NB4 (cell line): ENCODE measurements at regions not wholly inside any gene's neighbourhood (a gene's known extent, or its start where the extent isn't known, plus 50 kb on each side); places are given as distances from the start of the nearest gene placed in this dataset.

Experiments used
- CTCF ChIP-seq: IDR thresholded peaks from one replicate; pipeline ENCODE4 v1.5.1; 2012; ENCODE audit warnings: low read depth, low read length
- POLR2A ChIP-seq: IDR thresholded peaks from 2 replicates; pipeline ENCODE4 v1.6.1; 2011; ENCODE audit warnings: mild to moderate bottlenecking; ENCODE audit not compliant: insufficient read length; ENCODE audit errors: extremely low read depth

GRCh38 chr12:76962099-76962498 is 83.3 kb upstream of the CSRP2 start:
- no peak for TF ChIP-seq CTCF
- TF ChIP-seq POLR2A: no peak
